H1 (cell line): ENCODE measurements at regions not wholly inside any gene's neighbourhood (a gene's known extent, or its start where the extent isn't known, plus 50 kb on each side); places are given as distances from the start of the nearest gene placed in this dataset.

Experiments
- ASH2L ChIP-seq: fragments of 200-600, 300-600 bp; sonication (generic); IDR thresholded peaks from one replicate; pipeline ENCODE4 v1.7.1; 2017; ENCODE audit warnings: low read length
- CHD1 ChIP-seq: IDR thresholded peaks from 2 replicates; pipeline ENCODE4 v1.6.1; 2012; ENCODE audit warnings: low read depth, low read length, improper control_type of control experiment
- CTBP2 ChIP-seq: IDR thresholded peaks from 2 replicates; pipeline ENCODE4 v1.7.0; 2011; ENCODE audit warnings: borderline replicate concordance, mild to moderate bottlenecking, moderate library complexity, mixed read lengths, low read length; ENCODE audit not compliant: insufficient read depth, insufficient read length
- KDM5A ChIP-seq: fragments of 200-600 bp; IDR thresholded peaks from 2 replicates; pipeline ENCODE4 v1.7.1; 2012; ENCODE audit warnings: mild to moderate bottlenecking, low read length, inconsistent platforms, mixed read lengths
- RXRA ChIP-seq: IDR thresholded peaks from 2 replicates; pipeline ENCODE4 v1.6.1; 2011; ENCODE audit warnings: low read depth, mild to moderate bottlenecking, low read length, moderate library complexity; ENCODE audit not compliant: insufficient read depth
- USF2 ChIP-seq: IDR thresholded peaks from 2 replicates; pipeline ENCODE4 v1.6.1; 2011; ENCODE audit warnings: low read length, improper control_type of control experiment

- TF ChIP-seq CTBP2 (no peak), KDM5A (no peak), CHD1 (no peak), USF2 (no peak), RXRA (no peak), ASH2L (no peak)
Measured at GRCh38 chr1:87951852-87952251, 623.2 kb downstream of the LMO4 start (continued).
